ENCODE measurements at regions not wholly inside any gene's neighbourhood (a gene's known extent, or its start where the extent isn't known, plus 50 kb on each side); places are given as distances from the start of the nearest gene placed in this dataset.

GRCh38 chr6:140182821-140183220 lies 808.4 kb upstream of the CITED2 start:
- TF ChIP-seq CTCF (conservative IDR thresholded peaks at IDR 0.05 in 1 of 2, IDR thresholded peaks at IDR 0.05 in 1 of 2; ENCODE audit: extremely low read depth in 1 of 2, insufficient read depth in 1 of 2, low read depth in 1 of 2, low read length in 2 of 2) (no peak), EZH2 (IDR thresholded peaks at IDR 0.05; ENCODE audit: borderline replicate concordance, low read length) (no peak)

Measured in mammary epithelial cell (primary cell).